ENCODE measurements at regions not wholly inside any gene's neighbourhood (a gene's known extent, or its start where the extent isn't known, plus 50 kb on each side); places are given as distances from the start of the nearest gene placed in this dataset.

- no peak for DNase-seq
- 84 to 86% methylated on average over 6 of the region's 6 CpGs for WGBS, 2 donors
Measured at GRCh38 chr2:42864222-42864621, 71.8 kb upstream of the HAAO start.

GRCh38 chr2:42863751-42864150, 71.4 kb upstream of the HAAO start:
- no peak overlapping the region for H3K27ac ChIP-seq (ENCODE audit: low read depth in 1 of 2, low read length in 1 of 2)
- no peak for TF ChIP-seq CTCF (IDR thresholded peaks at IDR 0.05; ENCODE audit: control extremely low read depth, extremely low read depth)
- 88 to 91% methylated on average over 10 of the region's 10 CpGs for WGBS, 2 donors
- H3K27me3 ChIP-seq (ENCODE audit: control insufficient read depth in 3 of 3, insufficient read depth in 3 of 3, low read length in 2 of 3) = no peaks in the 10 kb centered on the region
- no peak overlapping the region for H3K9ac ChIP-seq (ENCODE audit: insufficient read depth in 1 of 2, low read length in 2 of 2)
- peaks cover 0 to 12% (median 6%) of the 10 kb centered on the region in 5 donors for H3K4me1 ChIP-seq (ENCODE audit: control insufficient read depth in 5 of 5, insufficient read depth in 5 of 5, low read length in 5 of 5)
- DNase-seq (no peak), ATAC-seq (ENCODE audit: insufficient read depth, low FRiP score) (no peak)
- no peaks in the 10 kb centered on the region for H3K36me3 ChIP-seq (ENCODE audit: control insufficient read depth in 4 of 4, insufficient read depth in 4 of 4, low read length in 4 of 4)
- H3K9me3 ChIP-seq (ENCODE audit: control insufficient read depth in 4 of 4, insufficient read depth in 3 of 4, low read length in 3 of 4) = peaks cover 0 to 8% (median under 1%) of the 10 kb centered on the region in 4 donors
- no peak overlapping the region for H3K4me3 ChIP-seq

More at GRCh38 chr2:42864222-42864621, 71.8 kb upstream of the HAAO start:
- H3K9me3 ChIP-seq (ENCODE audit: control insufficient read depth in 4 of 4, insufficient read depth in 3 of 4, low read length in 3 of 4) = peaks cover 0 to 10% (median under 1%) of the 10 kb centered on the region in 4 donors
- H3K4me3 ChIP-seq = no peak overlapping the region
- TF ChIP-seq CTCF (IDR thresholded peaks at IDR 0.05; ENCODE audit: control extremely low read depth, extremely low read depth) = no peak
- no peak overlapping the region for H3K9ac ChIP-seq (ENCODE audit: insufficient read depth in 1 of 2, low read length in 2 of 2)
- no peak overlapping the region for H3K27ac ChIP-seq (ENCODE audit: low read depth in 1 of 2, low read length in 1 of 2)
- no peaks in the 10 kb centered on the region for H3K27me3 ChIP-seq (ENCODE audit: control insufficient read depth in 3 of 3, insufficient read depth in 3 of 3, low read length in 2 of 3)
- peaks cover 0 to 12% (median 6%) of the 10 kb centered on the region in 5 donors for H3K4me1 ChIP-seq (ENCODE audit: control insufficient read depth in 5 of 5, insufficient read depth in 5 of 5, low read length in 5 of 5)
- ATAC-seq (ENCODE audit: insufficient read depth, low FRiP score) = no peak
- no peaks in the 10 kb centered on the region for H3K36me3 ChIP-seq (ENCODE audit: control insufficient read depth in 4 of 4, insufficient read depth in 4 of 4, low read length in 4 of 4)

GRCh38 chr2:42863320-42863719, 70.9 kb upstream of the HAAO start:
- DNase-seq (no peak), ATAC-seq (ENCODE audit: insufficient read depth, low FRiP score) (no peak)
- 87 to 89% methylated on average over 10 of the region's 10 CpGs for WGBS, 2 donors
- Histone ChIP-seq H3K4me1 (ENCODE audit: control insufficient read depth in 5 of 5, insufficient read depth in 5 of 5, low read length in 5 of 5) (peaks cover 0 to 12% (median 6%) of the 10 kb centered on the region in 5 donors), H3K4me3 (no peak overlapping the region), H3K27ac (ENCODE audit: low read depth in 1 of 2, low read length in 1 of 2) (no peak overlapping the region), H3K9ac (ENCODE audit: insufficient read depth in 1 of 2, low read length in 2 of 2) (no peak overlapping the region), H3K27me3 (ENCODE audit: control insufficient read depth in 3 of 3, insufficient read depth in 3 of 3, low read length in 2 of 3) (no peaks in the 10 kb centered on the region), H3K36me3 (ENCODE audit: control insufficient read depth in 4 of 4, insufficient read depth in 4 of 4, low read length in 4 of 4) (no peaks in the 10 kb centered on the region), H3K9me3 (ENCODE audit: control insufficient read depth in 4 of 4, insufficient read depth in 3 of 4, low read length in 3 of 4) (peaks cover 0 to 5% (median under 1%) of the 10 kb centered on the region in 4 donors)
- TF ChIP-seq CTCF (IDR thresholded peaks at IDR 0.05; ENCODE audit: control extremely low read depth, extremely low read depth) = no peak

GRCh38 chr2:42862669-42863185, 70.3 kb upstream of the HAAO start:
- WGBS, 2 donors = 88 to 89% methylated on average over 12 of the region's 12 CpGs
- TF ChIP-seq CTCF (IDR thresholded peaks at IDR 0.05; ENCODE audit: control extremely low read depth, extremely low read depth) = no peak
- no peak overlapping the region for H3K4me3 ChIP-seq
- ATAC-seq (ENCODE audit: insufficient read depth, low FRiP score) = no peak
- H3K36me3 ChIP-seq (ENCODE audit: control insufficient read depth in 4 of 4, insufficient read depth in 4 of 4, low read length in 4 of 4) = no peaks in the 10 kb centered on the region
- peaks cover 0 to 5% (median under 1%) of the 10 kb centered on the region in 4 donors for H3K9me3 ChIP-seq (ENCODE audit: control insufficient read depth in 4 of 4, insufficient read depth in 3 of 4, low read length in 3 of 4)
- no peaks in the 10 kb centered on the region for H3K27me3 ChIP-seq (ENCODE audit: control insufficient read depth in 3 of 3, insufficient read depth in 3 of 3, low read length in 2 of 3)
- H3K4me1 ChIP-seq (ENCODE audit: control insufficient read depth in 5 of 5, insufficient read depth in 5 of 5, low read length in 5 of 5) = peaks cover 0 to 12% (median 6%) of the 10 kb centered on the region in 5 donors
- no peak overlapping the region for H3K9ac ChIP-seq (ENCODE audit: insufficient read depth in 1 of 2, low read length in 2 of 2)
- DNase-seq = no peak
- no peak overlapping the region for H3K27ac ChIP-seq (ENCODE audit: low read depth in 1 of 2, low read length in 1 of 2)
